A673 (cell line): ENCODE measurements at regions not wholly inside any gene's neighbourhood (a gene's known extent, or its start where the extent isn't known, plus 50 kb on each side); places are given as distances from the start of the nearest gene placed in this dataset.

ENCODE experiments used
- CTCF ChIP-seq: fragments of 300-800, 200-600 bp; sonication (generic); conservative IDR thresholded peaks from 2 replicates; pipeline ENCODE4 v1.5.1; 2017; ENCODE audit warnings: low read depth, mild to moderate bottlenecking, antibody characterized with exemption, low read length, moderate library complexity, mixed read lengths
- EZH2 ChIP-seq: fragments of 200-600 bp; sonication (generic); IDR thresholded peaks from 2 replicates; pipeline ENCODE4 v1.6.1; 2017; ENCODE audit warnings: borderline replicate concordance, low read depth, mild to moderate bottlenecking, mixed read lengths, antibody characterized with exemption, low read length; ENCODE audit not compliant: poor library complexity, severe bottlenecking

GRCh38 chr1:29521811-29522580 lies 285.7 kb downstream of the PTPRU start:
- TF ChIP-seq CTCF (no peak), EZH2 (no peak)
